ENCODE measurements at regions not wholly inside any gene's neighbourhood (a gene's known extent, or its start where the extent isn't known, plus 50 kb on each side); places are given as distances from the start of the nearest gene placed in this dataset.

GRCh38 chr15:46280762-46281542, 646.1 kb downstream of the SQOR start:
- H4K20me1 ChIP-seq (ENCODE audit: insufficient read depth, low read depth, low read length), result no peaks in the 10 kb centered on the region
- no peaks in the 10 kb centered on the region for H3K4me1 ChIP-seq (ENCODE audit: low read length)
- no peak overlapping the region for H2AFZ ChIP-seq (ENCODE audit: low read length)
- no peak overlapping the region for H3K4me2 ChIP-seq (ENCODE audit: low read depth, low read length, poor library complexity, severe bottlenecking)
- no peak overlapping the region for H3K4me3 ChIP-seq (ENCODE audit: low read length)
- H3K27ac ChIP-seq (ENCODE audit: low read length), result no peak overlapping the region
- no peaks in the 10 kb centered on the region for H3K9me3 ChIP-seq (ENCODE audit: low read length)
- no peak overlapping the region for H3K9ac ChIP-seq (ENCODE audit: low read length)
- DNase-seq, result peak; percentile 57
- no peaks in the 10 kb centered on the region for H3K36me3 ChIP-seq (ENCODE audit: insufficient read depth, low read length)
- H3K79me2 ChIP-seq (ENCODE audit: low read length), result no peaks in the 10 kb centered on the region
- 0 out of 2 replicates have a peak, but pooled peaks cover 3% of the 10 kb centered on the region for H3K9me2 ChIP-seq (replicated peaks; ENCODE audit: insufficient read depth, low read length)
- H3K27me3 ChIP-seq (ENCODE audit: low read length), result no peaks in the 10 kb centered on the region

DNA sequence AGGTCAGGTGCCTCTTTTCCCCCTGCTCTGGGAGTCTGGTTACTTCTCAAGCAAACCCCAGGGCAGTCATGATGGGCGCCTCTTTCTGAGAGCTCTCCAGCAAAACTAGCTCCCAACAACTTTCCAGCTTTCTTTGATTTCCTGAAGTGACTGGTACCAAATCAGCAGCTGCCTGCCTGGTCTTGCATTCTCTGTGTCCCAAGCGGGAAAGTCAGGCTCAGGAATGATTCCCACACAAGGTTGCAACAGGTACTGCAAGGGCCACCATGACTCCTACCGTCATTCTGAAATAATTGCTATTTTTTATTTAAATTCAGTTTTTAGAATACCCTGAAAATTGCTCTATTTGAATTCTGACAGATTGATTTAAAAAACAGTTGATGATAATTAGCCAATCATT, 658.7 kb downstream of the SQOR start:
- H3K79me2 ChIP-seq (ENCODE audit: low read length), result no peaks in the 10 kb centered on the region
- H3K27ac ChIP-seq (ENCODE audit: low read length), result no peak overlapping the region
- H3K9me2 ChIP-seq (replicated peaks; ENCODE audit: insufficient read depth, low read length), result no peaks in the 10 kb centered on the region
- H3K9me3 ChIP-seq (ENCODE audit: low read length), result peaks cover 10% of the 10 kb centered on the region
- H3K4me1 ChIP-seq (ENCODE audit: low read length), result no peaks in the 10 kb centered on the region; the same call in 1 of the 2 replicates
- no peak for DNase-seq
- no peak overlapping the region for H3K4me2 ChIP-seq (ENCODE audit: low read depth, low read length, poor library complexity, severe bottlenecking)
- no peaks in the 10 kb centered on the region for H4K20me1 ChIP-seq (ENCODE audit: insufficient read depth, low read depth, low read length)
- H3K27me3 ChIP-seq (ENCODE audit: low read length), result no peaks in the 10 kb centered on the region
- H3K36me3 ChIP-seq (ENCODE audit: insufficient read depth, low read length), result no peaks in the 10 kb centered on the region
- no peak overlapping the region for H3K9ac ChIP-seq (ENCODE audit: low read length)
- H2AFZ ChIP-seq (ENCODE audit: low read length), result no peak overlapping the region
- H3K4me3 ChIP-seq (ENCODE audit: low read length), result no peak overlapping the region

DNA sequence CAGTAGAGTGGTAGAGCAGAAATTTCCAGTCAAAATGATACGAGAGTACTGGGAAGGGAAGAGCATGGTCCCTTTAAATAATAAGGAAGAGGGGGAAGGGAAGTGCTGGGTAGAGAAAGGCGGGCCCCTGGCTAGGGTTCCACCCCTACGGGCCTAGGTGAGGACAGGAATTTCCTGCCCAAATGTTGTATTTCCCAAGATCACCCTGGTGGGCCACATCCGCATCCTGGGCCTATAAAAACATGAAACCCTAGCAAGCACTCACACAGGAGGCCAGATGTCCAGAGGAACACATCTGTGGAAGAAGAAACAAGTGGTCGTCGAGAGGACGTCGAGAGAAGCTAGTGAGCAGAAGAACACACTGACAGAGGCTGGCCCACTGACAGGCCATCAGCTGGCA, 661.2 kb downstream of the SQOR start:
- Histone ChIP-seq H3K4me1 (ENCODE audit: low read length) (no peaks in the 10 kb centered on the region; the same call in 1 of the 2 replicates), H3K4me2 (ENCODE audit: low read depth, low read length, poor library complexity, severe bottlenecking) (no peak overlapping the region), H3K9me2 (replicated peaks; ENCODE audit: insufficient read depth, low read length) (no peaks in the 10 kb centered on the region), H4K20me1 (ENCODE audit: insufficient read depth, low read depth, low read length) (no peaks in the 10 kb centered on the region), H3K36me3 (ENCODE audit: insufficient read depth, low read length) (no peaks in the 10 kb centered on the region), H3K27ac (ENCODE audit: low read length) (no peak overlapping the region), H3K9me3 (ENCODE audit: low read length) (peaks cover 7% of the 10 kb centered on the region; the same call in 1 of the 2 replicates), H3K9ac (ENCODE audit: low read length) (no peak overlapping the region), H2AFZ (ENCODE audit: low read length) (no peak overlapping the region), H3K27me3 (ENCODE audit: low read length) (no peaks in the 10 kb centered on the region), H3K4me3 (ENCODE audit: low read length) (no peak overlapping the region), H3K79me2 (ENCODE audit: low read length) (no peaks in the 10 kb centered on the region)
- DNase-seq, result no peak

GRCh38 chr15:46296797-46297196, 662.0 kb downstream of the SQOR start:
- Histone ChIP-seq H3K9me3 (ENCODE audit: low read length) (peaks cover 7% of the 10 kb centered on the region; the same call in 1 of the 2 replicates), H3K36me3 (ENCODE audit: insufficient read depth, low read length) (no peaks in the 10 kb centered on the region), H3K27me3 (ENCODE audit: low read length) (no peaks in the 10 kb centered on the region), H2AFZ (ENCODE audit: low read length) (no peak overlapping the region), H3K9ac (ENCODE audit: low read length) (no peak overlapping the region), H3K27ac (ENCODE audit: low read length) (no peak overlapping the region), H3K9me2 (replicated peaks; ENCODE audit: insufficient read depth, low read length) (no peaks in the 10 kb centered on the region), H3K4me3 (ENCODE audit: low read length) (no peak overlapping the region), H3K4me2 (ENCODE audit: low read depth, low read length, poor library complexity, severe bottlenecking) (no peak overlapping the region), H4K20me1 (ENCODE audit: insufficient read depth, low read depth, low read length) (no peaks in the 10 kb centered on the region), H3K79me2 (ENCODE audit: low read length) (no peaks in the 10 kb centered on the region), H3K4me1 (ENCODE audit: low read length) (no peaks in the 10 kb centered on the region; the same call in 1 of the 2 replicates)
- no peak for DNase-seq

DNA sequence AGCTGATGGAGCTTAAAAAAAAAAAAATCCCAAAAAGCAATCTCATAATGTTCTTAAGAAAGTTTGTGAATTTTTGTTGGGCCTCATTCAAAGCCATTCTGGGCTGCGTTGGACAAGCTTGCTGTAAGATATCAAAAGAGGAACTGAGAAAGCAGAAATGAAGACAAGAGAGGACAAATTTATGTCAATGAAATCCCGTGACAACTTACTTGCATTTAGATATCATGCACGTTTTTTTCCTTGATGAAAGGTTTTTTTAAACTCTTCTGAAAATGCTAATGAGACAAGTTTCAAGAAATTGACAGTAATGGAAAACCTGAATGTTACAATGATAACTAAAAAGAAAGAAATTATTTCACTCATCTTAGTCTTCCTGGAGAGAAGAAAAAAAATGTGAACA, 662.9 kb downstream of the SQOR start:
- no peaks in the 10 kb centered on the region for H3K79me2 ChIP-seq (ENCODE audit: low read length)
- H3K9ac ChIP-seq (ENCODE audit: low read length), result no peak overlapping the region
- no peak overlapping the region for H3K4me2 ChIP-seq (ENCODE audit: low read depth, low read length, poor library complexity, severe bottlenecking)
- peak; percentile 47 for DNase-seq
- peaks cover 7% of the 10 kb centered on the region; the same call in 1 of the 2 replicates for H3K9me3 ChIP-seq (ENCODE audit: low read length)
- no peaks in the 10 kb centered on the region; the same call in 1 of the 2 replicates for H3K4me1 ChIP-seq (ENCODE audit: low read length)
- no peaks in the 10 kb centered on the region for H4K20me1 ChIP-seq (ENCODE audit: insufficient read depth, low read depth, low read length)
- no peaks in the 10 kb centered on the region for H3K36me3 ChIP-seq (ENCODE audit: insufficient read depth, low read length)
- no peaks in the 10 kb centered on the region for H3K9me2 ChIP-seq (replicated peaks; ENCODE audit: insufficient read depth, low read length)
- H2AFZ ChIP-seq (ENCODE audit: low read length), result no peak overlapping the region
- H3K4me3 ChIP-seq (ENCODE audit: low read length), result no peak overlapping the region
- H3K27me3 ChIP-seq (ENCODE audit: low read length), result no peaks in the 10 kb centered on the region
- H3K27ac ChIP-seq (ENCODE audit: low read length), result no peak overlapping the region

- H3K27ac ChIP-seq (ENCODE audit: low read length), result no peak overlapping the region
- no peaks in the 10 kb centered on the region for H3K9me2 ChIP-seq (replicated peaks; ENCODE audit: insufficient read depth, low read length)
- no peaks in the 10 kb centered on the region for H3K36me3 ChIP-seq (ENCODE audit: insufficient read depth, low read length)
- H3K4me3 ChIP-seq (ENCODE audit: low read length), result no peak overlapping the region
- no peak overlapping the region for H2AFZ ChIP-seq (ENCODE audit: low read length)
- DNase-seq, result no peak
- H3K9me3 ChIP-seq (ENCODE audit: low read length), result peaks cover under 1% of the 10 kb centered on the region; the same call in 1 of the 2 replicates
- no peaks in the 10 kb centered on the region for H3K27me3 ChIP-seq (ENCODE audit: low read length)
- H4K20me1 ChIP-seq (ENCODE audit: insufficient read depth, low read depth, low read length), result no peaks in the 10 kb centered on the region
- H3K4me2 ChIP-seq (ENCODE audit: low read depth, low read length, poor library complexity, severe bottlenecking), result no peak overlapping the region
- H3K79me2 ChIP-seq (ENCODE audit: low read length), result no peaks in the 10 kb centered on the region
- H3K4me1 ChIP-seq (ENCODE audit: low read length), result no peaks in the 10 kb centered on the region; the same call in 1 of the 2 replicates
- H3K9ac ChIP-seq (ENCODE audit: low read length), result no peak overlapping the region
Measured at GRCh38 chr15:46300716-46301115, 665.9 kb downstream of the SQOR start.

DNA sequence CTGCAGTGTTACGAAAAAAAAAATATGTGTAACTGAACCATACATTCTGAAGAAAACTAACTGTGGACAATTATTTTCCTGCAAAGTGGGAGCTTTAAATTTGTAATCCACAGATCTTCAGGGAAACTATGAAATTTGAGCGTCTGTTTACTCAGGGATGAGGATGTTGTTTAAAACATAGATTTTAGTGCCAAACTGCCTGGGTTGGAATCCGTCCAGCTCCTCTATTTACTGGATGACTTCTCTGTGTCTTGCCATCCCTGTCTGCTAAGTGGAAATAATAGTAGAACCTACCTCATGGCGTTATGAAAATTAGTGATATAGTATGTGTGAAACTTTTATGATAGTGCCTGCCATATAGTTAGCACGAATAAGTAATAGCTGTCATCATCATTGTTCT, 666.5 kb downstream of the SQOR start:
- no peaks in the 10 kb centered on the region for H3K9me3 ChIP-seq (ENCODE audit: low read length)
- H3K79me2 ChIP-seq (ENCODE audit: low read length), result no peaks in the 10 kb centered on the region
- no peaks in the 10 kb centered on the region; the same call in 1 of the 2 replicates for H3K4me1 ChIP-seq (ENCODE audit: low read length)
- no peak overlapping the region for H3K4me2 ChIP-seq (ENCODE audit: low read depth, low read length, poor library complexity, severe bottlenecking)
- no peak for DNase-seq
- no peak overlapping the region for H2AFZ ChIP-seq (ENCODE audit: low read length)
- H3K4me3 ChIP-seq (ENCODE audit: low read length), result no peak overlapping the region
- no peak overlapping the region for H3K27ac ChIP-seq (ENCODE audit: low read length)
- H3K9ac ChIP-seq (ENCODE audit: low read length), result no peak overlapping the region
- no peaks in the 10 kb centered on the region for H3K9me2 ChIP-seq (replicated peaks; ENCODE audit: insufficient read depth, low read length)
- no peaks in the 10 kb centered on the region for H3K36me3 ChIP-seq (ENCODE audit: insufficient read depth, low read length)
- no peaks in the 10 kb centered on the region for H3K27me3 ChIP-seq (ENCODE audit: low read length)
- H4K20me1 ChIP-seq (ENCODE audit: insufficient read depth, low read depth, low read length), result no peaks in the 10 kb centered on the region

DNA sequence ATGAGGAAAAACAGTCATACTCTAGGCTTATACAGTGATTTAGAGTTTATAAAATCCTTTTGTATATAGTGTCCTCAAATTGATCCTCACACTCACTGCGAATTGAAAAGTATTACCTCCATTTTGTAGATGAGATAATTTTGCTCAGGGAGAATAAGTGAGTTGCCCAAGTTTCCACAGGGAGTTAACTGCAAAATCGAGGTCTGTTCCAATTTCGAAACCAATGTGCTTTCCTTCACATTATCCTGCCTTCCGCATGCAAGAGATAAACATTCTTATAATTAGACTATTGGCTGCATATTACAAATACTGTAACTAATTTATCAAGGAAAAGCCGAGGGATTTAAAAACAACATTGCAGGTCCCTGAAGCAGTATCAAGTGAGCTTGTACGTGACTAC, 667.0 kb downstream of the SQOR start:
- Histone ChIP-seq H3K4me2 (ENCODE audit: low read depth, low read length, poor library complexity, severe bottlenecking) (no peak overlapping the region), H3K36me3 (ENCODE audit: insufficient read depth, low read length) (no peaks in the 10 kb centered on the region)

More for the DNA sequence above, 667.0 kb downstream of the SQOR start:
- H3K4me1 ChIP-seq (ENCODE audit: low read length), result no peaks in the 10 kb centered on the region; the same call in 1 of the 2 replicates
- no peak for DNase-seq
- H3K4me3 ChIP-seq (ENCODE audit: low read length), result no peak overlapping the region
- H3K9me2 ChIP-seq (replicated peaks; ENCODE audit: insufficient read depth, low read length), result no peaks in the 10 kb centered on the region
- H2AFZ ChIP-seq (ENCODE audit: low read length), result no peak overlapping the region
- H3K9me3 ChIP-seq (ENCODE audit: low read length), result no peaks in the 10 kb centered on the region
- no peaks in the 10 kb centered on the region for H3K79me2 ChIP-seq (ENCODE audit: low read length)
- H3K9ac ChIP-seq (ENCODE audit: low read length), result no peak overlapping the region
- no peak overlapping the region for H3K27ac ChIP-seq (ENCODE audit: low read length)
- H4K20me1 ChIP-seq (ENCODE audit: insufficient read depth, low read depth, low read length), result no peaks in the 10 kb centered on the region
- no peaks in the 10 kb centered on the region for H3K27me3 ChIP-seq (ENCODE audit: low read length)
